PC-9 (cell line): ENCODE measurements at regions not wholly inside any gene's neighbourhood (a gene's known extent, or its start where the extent isn't known, plus 50 kb on each side); places are given as distances from the start of the nearest gene placed in this dataset.

Experiments
- BruUV-seq: library from RNA; stranded (reverse); fragments of 400-500 nt; replicated peaks from 2 replicates; lab custom pipeline; 2021; lab: Mats Ljungman, UMichigan
- CTCF ChIA-PET: fragments of 300-600 bp; sonication (Branson Sonifier 250); formaldehyde crosslinking; loops from one replicate; lab custom pipeline; 2022; ENCODE audit warnings: antibody characterized with exemption; lab: Charles Lee
- POLR2A ChIA-PET: fragments of 300-600 bp; sonication (Branson Sonifier 250); formaldehyde crosslinking; loops from one replicate; lab custom pipeline; 2022; ENCODE audit warnings: antibody characterized with exemption; ENCODE audit not compliant: unreplicated experiment; lab: Charles Lee
- DNase-seq, 2 experiments: peaks; one replicate each; pipeline versions ENCODE4 v3.0.0 to v3.0.0-alpha.2; 2015 to 2022; ENCODE audit warnings: mixed read lengths in 1 of 2
- H2AFZ ChIP-seq: fragments of 200-600 bp; sonication (generic); 2 replicates; pipeline ENCODE4 v1.8.1; 2017; ENCODE audit warnings: antibody characterized with exemption
- H3F3A ChIP-seq: fragments of 200-600 bp; sonication (generic); 2 replicates; pipeline ENCODE4 v1.8.1; 2017; ENCODE audit warnings: antibody characterized with exemption, mild to moderate bottlenecking, low read depth; ENCODE audit not compliant: insufficient read depth
- H3K27ac ChIP-seq: fragments of 200-600 bp; sonication (generic); 2 replicates; pipeline ENCODE4 v1.6.1; 2016; ENCODE audit warnings: mixed run types
- H3K27me3 ChIP-seq: fragments of 200-600 bp; sonication (generic); 2 replicates; pipeline ENCODE4 v1.6.1; 2016; ENCODE audit warnings: low read depth, mixed run types; ENCODE audit not compliant: insufficient read depth
- H3K36me3 ChIP-seq: fragments of 200-600 bp; sonication (generic); 2 replicates; pipeline ENCODE4 v1.6.1; 2016; ENCODE audit warnings: low read depth, mixed run types
- H3K4me1 ChIP-seq: fragments of 200-600 bp; sonication (generic); replicated peaks from 2 replicates; pipeline ENCODE4 v1.6.1; 2016; ENCODE audit warnings: mixed run types; ENCODE audit not compliant: insufficient read depth
- H3K4me2 ChIP-seq: fragments of 200-600 bp; sonication (generic); 2 replicates; pipeline ENCODE4 v1.6.1; 2017; ENCODE audit warnings: mixed run types
- H3K4me3 ChIP-seq: fragments of 200-600 bp; sonication (generic); 2 replicates; pipeline ENCODE4 v1.6.1; 2016; ENCODE audit warnings: mixed run types
- H3K79me2 ChIP-seq: fragments of 200-600 bp; sonication (generic); 2 replicates; pipeline ENCODE4 v1.6.1; 2017; ENCODE audit warnings: low read depth, mixed run types
- H3K9me2 ChIP-seq: fragments of 200-600 bp; sonication (generic); 2 replicates; pipeline ENCODE4 v1.8.1; 2017; ENCODE audit warnings: mild to moderate bottlenecking; ENCODE audit not compliant: insufficient read depth
- H3K9me3 ChIP-seq: fragments of 200-600 bp; sonication (generic); 2 replicates; pipeline ENCODE4 v1.8.1; 2016; ENCODE audit warnings: low read depth; ENCODE audit not compliant: insufficient read depth
- H4K20me1 ChIP-seq: fragments of 200-600 bp; sonication (generic); 2 replicates; pipeline ENCODE4 v1.8.1; 2017; ENCODE audit not compliant: insufficient read depth
- CTCF ChIP-seq: fragments of 200-600 bp; sonication (generic); conservative IDR thresholded peaks from 2 replicates; pipeline ENCODE4 v1.6.1; 2017; ENCODE audit warnings: mixed run types, antibody characterized with exemption, mild to moderate bottlenecking, moderate library complexity
- EZH2 ChIP-seq: fragments of 200-600 bp; sonication (generic); IDR thresholded peaks from 2 replicates; pipeline ENCODE4 v1.8.0; 2017; ENCODE audit warnings: antibody characterized with exemption, low read depth
- intact Hi-C: fragments of 100-400 bp; cut with micrococcal nuclease; formaldehyde crosslinking; loops from one replicate; pipeline ENCODE4 v1.10.0; 2022; ENCODE audit not compliant: unreplicated experiment

- CTCF ChIA-PET = no interaction called here
- intact Hi-C loops = loop anchor here (10.0 kb wide), 1 partner anchor 156 kb away; no protein-coding TSS in a partner anchor
- TF ChIP-seq EZH2 = no peak
Measured at GRCh38 chr10:45201271-45201670, 114.1 kb downstream of the OR13A1 start.

GRCh38 chr10:45202242-45202641, 113.2 kb downstream of the OR13A1 start:
- no peak for DNase-seq
- no peaks in the 10 kb centered on the region for H3F3A ChIP-seq
- no peak overlapping the region for H3K4me3 ChIP-seq
- H3K9me2 ChIP-seq = no peaks in the 10 kb centered on the region
- BruUV-seq = no TSS peak
- H3K4me2 ChIP-seq = no peak overlapping the region
- TF ChIP-seq EZH2 (no peak), CTCF (no peak)
- no peaks in the 10 kb centered on the region for H3K79me2 ChIP-seq
- ChIA-PET CTCF (no interaction called here), POLR2A (no interaction called here)
- no peaks in the 10 kb centered on the region for H3K36me3 ChIP-seq
- no peak overlapping the region for H3K27ac ChIP-seq
- no peak overlapping the region for H2AFZ ChIP-seq
- no peaks in the 10 kb centered on the region; the same call in 1 of the 2 replicates for H4K20me1 ChIP-seq
- intact Hi-C loops = loop anchor here (10.0 kb wide), 1 partner anchor 157 kb away; no protein-coding TSS in a partner anchor
- no peaks in the 10 kb centered on the region for H3K4me1 ChIP-seq
- H3K9me3 ChIP-seq = no peaks in the 10 kb centered on the region
- 0 out of 2 replicates have a peak, but pooled peaks cover 29% of the 10 kb centered on the region for H3K27me3 ChIP-seq

More at GRCh38 chr10:45201271-45201670, 114.1 kb downstream of the OR13A1 start:
- no peaks in the 10 kb centered on the region for H3K79me2 ChIP-seq
- no peak overlapping the region for H2AFZ ChIP-seq
- POLR2A ChIA-PET = no interaction called here
- no peak overlapping the region for H3K4me3 ChIP-seq
- H3K27me3 ChIP-seq = 0 out of 2 replicates have a peak, but pooled peaks cover 29% of the 10 kb centered on the region
- H3K36me3 ChIP-seq = no peaks in the 10 kb centered on the region
- H3K4me1 ChIP-seq = no peaks in the 10 kb centered on the region
- H3K9me2 ChIP-seq = no peaks in the 10 kb centered on the region
- no peak overlapping the region for H3K27ac ChIP-seq
- no peaks in the 10 kb centered on the region; the same call in 1 of the 2 replicates for H4K20me1 ChIP-seq
- H3K9me3 ChIP-seq = no peaks in the 10 kb centered on the region
- no peak overlapping the region for H3K4me2 ChIP-seq
- H3F3A ChIP-seq = no peaks in the 10 kb centered on the region
- no TSS peak for BruUV-seq
- no peak for DNase-seq

GRCh38 chr10:45204954-45205775, 110.2 kb downstream of the OR13A1 start:
- TF ChIP-seq CTCF = no peak
- no peak for TF ChIP-seq EZH2
- H3K79me2 ChIP-seq = no peaks in the 10 kb centered on the region
- no peak overlapping the region for H2AFZ ChIP-seq
- H4K20me1 ChIP-seq = no peaks in the 10 kb centered on the region; the same call in 1 of the 2 replicates
- no peaks in the 10 kb centered on the region for H3F3A ChIP-seq
- H3K9me2 ChIP-seq = no peaks in the 10 kb centered on the region
- no peak overlapping the region for H3K27ac ChIP-seq
- intact Hi-C loops = loop anchor here (10.0 kb wide), 1 partner anchor 160 kb away; no protein-coding TSS in a partner anchor
- ChIA-PET POLR2A (no interaction called here), CTCF (no interaction called here)
- H3K4me2 ChIP-seq = no peak overlapping the region
- DNase-seq = no peak
- no peak overlapping the region for H3K4me3 ChIP-seq
- BruUV-seq = no TSS peak
- no peaks in the 10 kb centered on the region for H3K36me3 ChIP-seq
- H3K4me1 ChIP-seq = no peaks in the 10 kb centered on the region
- H3K27me3 ChIP-seq = 0 out of 2 replicates have a peak, but pooled peaks cover 29% of the 10 kb centered on the region
- H3K9me3 ChIP-seq = no peaks in the 10 kb centered on the region
